Ascending aorta (tissue), 2 donors: ENCODE measurements at regions not wholly inside any gene's neighbourhood (a gene's known extent, or its start where the extent isn't known, plus 50 kb on each side); places are given as distances from the start of the nearest gene placed in this dataset.

Experiments used
- DNase-seq, 2 donors: peaks; one replicate each; pipeline ENCODE4 v3.0.0-alpha.2; 2019; ENCODE audit warnings: low spot score in 2 of 2
- H3K27ac ChIP-seq, 2 donors: fragments of 200-600 bp; sonication (generic); one replicate each; pipeline ENCODE4 v1.5.1; 2016 to 2017; ENCODE audit warnings: mild to moderate bottlenecking in 1 of 2
- H3K27me3 ChIP-seq: fragments of 200-600 bp; sonication (generic); one replicate; pipeline ENCODE4 v1.5.1; 2017
- H3K36me3 ChIP-seq, 2 donors: fragments of 200-600 bp; sonication (generic); one replicate each; pipeline ENCODE4 v1.5.1; 2016
- H3K4me1 ChIP-seq, 2 donors: fragments of 200-600 bp; sonication (generic); one replicate each; pipeline ENCODE4 v1.5.1; 2016 to 2017; ENCODE audit warnings: mild to moderate bottlenecking in 1 of 2
- H3K4me3 ChIP-seq, 2 donors: fragments of 200-600 bp; sonication (generic); one replicate each; pipeline ENCODE4 v1.5.1; 2016 to 2017; ENCODE audit warnings: mild to moderate bottlenecking in 1 of 2
- H3K9me3 ChIP-seq, 2 donors: fragments of 200-600 bp; sonication (generic); one replicate each; pipeline ENCODE4 v1.5.1; 2016
- CTCF ChIP-seq, 3 experiments: fragments of 200-600 bp in 2 of 3; fragments of 450-650 bp in 1 of 3; sonication (generic) in 2 of 3; IDR thresholded peaks; one replicate each; pipeline ENCODE4 v1.5.1; 2016 to 2019; ENCODE audit warnings: antibody characterized with exemption in 3 of 3, mild to moderate bottlenecking in 1 of 3, moderate library complexity in 1 of 3
- intact Hi-C: fragments of 100-400 bp; cut with DNase I; formaldehyde crosslinking; loops from one replicate; pipeline ENCODE4 v1.15.1; 2023

- no peaks in the 10 kb centered on the region for H3K36me3 ChIP-seq
- intact Hi-C loops = no loop called here
- no peaks in the 10 kb centered on the region for H3K9me3 ChIP-seq
- H3K27ac ChIP-seq = no peak overlapping the region
- no peaks in the 10 kb centered on the region for H3K4me1 ChIP-seq
- no peak for DNase-seq
- H3K27me3 ChIP-seq = no peaks in the 10 kb centered on the region
- no peak for TF ChIP-seq CTCF (IDR thresholded peaks at IDR 0.05)
- no peak overlapping the region for H3K4me3 ChIP-seq
Observed at GRCh38 chr2:4618141-4618540, 914.8 kb downstream of the DCDC2C start.

- Histone ChIP-seq H3K36me3 (no peaks in the 10 kb centered on the region), H3K4me1 (no peaks in the 10 kb centered on the region), H3K9me3 (no peaks in the 10 kb centered on the region), H3K4me3 (no peak overlapping the region), H3K27ac (no peak overlapping the region), H3K27me3 (no peaks in the 10 kb centered on the region)
- no peak for DNase-seq
- intact Hi-C loops = no loop called here
- no peak for TF ChIP-seq CTCF (IDR thresholded peaks at IDR 0.05)
Observed at GRCh38 chr2:4618630-4619228, 915.4 kb downstream of the DCDC2C start.

- Histone ChIP-seq H3K27ac (no peak overlapping the region), H3K9me3 (no peaks in the 10 kb centered on the region), H3K36me3 (no peaks in the 10 kb centered on the region), H3K27me3 (no peaks in the 10 kb centered on the region), H3K4me1 (no peaks in the 10 kb centered on the region), H3K4me3 (no peak overlapping the region)
- DNase-seq = no peak
- intact Hi-C loops = no loop called here
- no peak for TF ChIP-seq CTCF (IDR thresholded peaks at IDR 0.05)
Observed at GRCh38 chr2:4628998-4629501, 925.7 kb downstream of the DCDC2C start.

GRCh38 chr2:4635289-4635688, 931.9 kb downstream of the DCDC2C start:
- no peak for DNase-seq
- Histone ChIP-seq H3K27ac (no peak overlapping the region), H3K27me3 (no peaks in the 10 kb centered on the region), H3K9me3 (no peaks in the 10 kb centered on the region), H3K4me1 (no peaks in the 10 kb centered on the region), H3K4me3 (no peak overlapping the region), H3K36me3 (no peaks in the 10 kb centered on the region)
- intact Hi-C loops = no loop called here
- TF ChIP-seq CTCF (IDR thresholded peaks at IDR 0.05) = no peak

- TF ChIP-seq CTCF (IDR thresholded peaks at IDR 0.05) = no peak
- intact Hi-C loops = no loop called here
- no peaks in the 10 kb centered on the region for H3K27me3 ChIP-seq
Observed at GRCh38 chr2:4653991-4654390, 950.6 kb downstream of the DCDC2C start.

GRCh38 chr2:4656326-4656725, 953.0 kb downstream of the DCDC2C start:
- Histone ChIP-seq H3K4me1 (no peaks in the 10 kb centered on the region), H3K27me3 (no peaks in the 10 kb centered on the region), H3K27ac (no peak overlapping the region), H3K36me3 (no peaks in the 10 kb centered on the region), H3K4me3 (no peak overlapping the region), H3K9me3 (no peaks in the 10 kb centered on the region)
- TF ChIP-seq CTCF (IDR thresholded peaks at IDR 0.05) = no peak
- intact Hi-C loops = no loop called here
- DNase-seq = no peak

More at GRCh38 chr2:4653991-4654390, 950.6 kb downstream of the DCDC2C start:
- Histone ChIP-seq H3K36me3 (no peaks in the 10 kb centered on the region), H3K4me3 (no peak overlapping the region), H3K9me3 (no peaks in the 10 kb centered on the region), H3K4me1 (no peaks in the 10 kb centered on the region), H3K27ac (no peak overlapping the region)
- no peak for DNase-seq
